Testis (tissue), 2 donors: ENCODE measurements at regions not wholly inside any gene's neighbourhood (a gene's known extent, or its start where the extent isn't known, plus 50 kb on each side); places are given as distances from the start of the nearest gene placed in this dataset.

Source experiments
- DNase-seq: peaks from one replicate; pipeline ENCODE4 v3.0.0-alpha.2; 2019
- H3K27ac ChIP-seq, 2 donors: fragments of 200-600 bp; sonication (generic); one replicate each; pipeline ENCODE4 v1.5.1; 2019
- H3K27me3 ChIP-seq: fragments of 200-600 bp; sonication (generic); one replicate; pipeline ENCODE4 v1.5.1; 2019
- H3K36me3 ChIP-seq: fragments of 200-600 bp; sonication (generic); one replicate; pipeline ENCODE4 v1.5.1; 2017; ENCODE audit warnings: low read depth; ENCODE audit errors: missing control alignments
- H3K4me1 ChIP-seq: fragments of 200-600 bp; sonication (generic); one replicate; pipeline ENCODE4 v1.5.1; 2019
- H3K4me3 ChIP-seq, 2 donors: fragments of 200-600 bp; sonication (generic); one replicate each; pipeline ENCODE4 v1.5.1; 2017 to 2019
- H3K9me3 ChIP-seq: fragments of 200-600 bp; sonication (generic); one replicate; pipeline ENCODE4 v1.5.1; 2017
- CTCF ChIP-seq, 3 experiments: fragments of 450-650 bp in 2 of 3; fragments of 200-600 bp in 1 of 3; sonication (generic) in 1 of 3; IDR thresholded peaks; one replicate each; pipeline ENCODE4 v1.5.1; 2016 to 2019; ENCODE audit warnings: antibody characterized with exemption in 3 of 3, mild to moderate bottlenecking in 2 of 3, moderate library complexity in 1 of 3
- POLR2A ChIP-seq: fragments of 450-650 bp; IDR thresholded peaks from one replicate; pipeline ENCODE4 v1.6.1; 2017; ENCODE audit warnings: antibody characterized with exemption, mild to moderate bottlenecking, moderate library complexity
- WGBS, 2 donors: methylation state at CpG; one replicate each; pipeline ENCODE4 v1.1.5; 2018; 5-methylcytosine and 5-hydroxymethylcytosine counted together
- intact Hi-C: fragments of 100-400 bp; cut with DNase I; formaldehyde crosslinking; loops from one replicate; pipeline ENCODE4 v1.15.1; 2023; ENCODE audit warnings: low total_unique reads

- Histone ChIP-seq H3K4me3 (no peak overlapping the region), H3K36me3 (no peaks in the 10 kb centered on the region), H3K27ac (no peak overlapping the region), H3K9me3 (no peaks in the 10 kb centered on the region), H3K4me1 (no peaks in the 10 kb centered on the region), H3K27me3 (no peaks in the 10 kb centered on the region)
- intact Hi-C loops, result no loop called here
- TF ChIP-seq CTCF (IDR thresholded peaks at IDR 0.05) (no peak), POLR2A (no peak)
- 85 to 92% methylated on average over 1 of the region's 1 CpG for WGBS, 2 donors
- no peak for DNase-seq
These were observed 219.2 kb upstream of the RGPD4 start for GRCh38 chr2:107607473-107607872.

- Histone ChIP-seq H3K27ac (no peak overlapping the region), H3K9me3 (no peaks in the 10 kb centered on the region), H3K36me3 (no peaks in the 10 kb centered on the region), H3K4me1 (no peaks in the 10 kb centered on the region), H3K27me3 (no peaks in the 10 kb centered on the region), H3K4me3 (no peak overlapping the region)
- DNase-seq, result no peak
- TF ChIP-seq CTCF (IDR thresholded peaks at IDR 0.05), result no peak
- intact Hi-C loops, result no loop called here
These were observed 211.7 kb upstream of the RGPD4 start for GRCh38 chr2:107615039-107615438.

- no peaks in the 10 kb centered on the region for H3K9me3 ChIP-seq
- H3K4me3 ChIP-seq, result no peak overlapping the region
- DNase-seq, result no peak
- intact Hi-C loops, result no loop called here
- H3K27ac ChIP-seq, result no peak overlapping the region
- H3K27me3 ChIP-seq, result no peaks in the 10 kb centered on the region
- H3K36me3 ChIP-seq, result no peaks in the 10 kb centered on the region
- no peaks in the 10 kb centered on the region for H3K4me1 ChIP-seq
- no peak for TF ChIP-seq CTCF (IDR thresholded peaks at IDR 0.05)
- TF ChIP-seq POLR2A, result no peak
These were observed 207.9 kb upstream of the RGPD4 start for GRCh38 chr2:107618769-107619168.

GRCh38 chr2:107621186-107622165 lies 205.2 kb upstream of the RGPD4 start:
- Histone ChIP-seq H3K4me1 (no peaks in the 10 kb centered on the region), H3K27me3 (no peaks in the 10 kb centered on the region), H3K9me3 (no peaks in the 10 kb centered on the region), H3K36me3 (no peaks in the 10 kb centered on the region), H3K27ac (no peak overlapping the region), H3K4me3 (no peak overlapping the region)
- intact Hi-C loops, result no loop called here
- no peak for DNase-seq
- 79 to 86% methylated on average over 5 of the region's 5 CpGs for WGBS, 2 donors
- TF ChIP-seq CTCF (IDR thresholded peaks at IDR 0.05) (no peak), POLR2A (no peak)

GRCh38 chr2:107622741-107623310 lies 203.9 kb upstream of the RGPD4 start:
- no peak overlapping the region for H3K27ac ChIP-seq
- intact Hi-C loops, result no loop called here
- H3K36me3 ChIP-seq, result no peaks in the 10 kb centered on the region
- TF ChIP-seq POLR2A, result no peak
- TF ChIP-seq CTCF (IDR thresholded peaks at IDR 0.05), result no peak
- no peak for DNase-seq
- 63 to 64% methylated on average over 4 of the region's 4 CpGs for WGBS, 2 donors
- no peaks in the 10 kb centered on the region for H3K9me3 ChIP-seq
- H3K4me3 ChIP-seq, result no peak overlapping the region
- no peaks in the 10 kb centered on the region for H3K4me1 ChIP-seq
- no peaks in the 10 kb centered on the region for H3K27me3 ChIP-seq
